ENCODE measurements at regions not wholly inside any gene's neighbourhood (a gene's known extent, or its start where the extent isn't known, plus 50 kb on each side); places are given as distances from the start of the nearest gene placed in this dataset.
"Not testable (repeated sequence)": the region's sequence is repeated elsewhere in the genome, so short reads cannot be mapped to it uniquely, and the experiment has no call there.

- no peak for DNase-seq (ENCODE audit: extremely low read depth, low read depth)
Observed at GRCh38 chr7:25431956-25432450, 203.7 kb upstream of the NPVF start.

DNA sequence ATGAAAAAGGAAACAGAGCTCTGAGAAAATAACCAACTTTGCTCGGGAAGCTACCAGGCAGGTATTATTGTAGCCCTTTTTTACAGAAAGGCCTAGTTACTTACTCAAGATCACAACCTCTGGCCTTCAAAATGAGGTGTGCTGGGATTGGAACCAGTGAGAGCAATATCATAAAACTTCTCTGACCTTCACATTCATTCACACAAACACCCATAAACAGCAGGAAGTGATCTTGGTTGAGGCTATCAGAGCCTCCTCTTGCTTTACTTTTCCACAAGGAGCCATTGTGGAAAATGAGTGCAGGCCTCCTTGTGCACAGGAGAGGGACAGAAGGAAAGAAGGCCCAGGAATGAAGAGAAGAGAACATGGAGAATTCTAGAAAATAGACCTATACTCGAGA is 204.5 kb upstream of the NPVF start:
- DNase-seq (ENCODE audit: extremely low read depth, low read depth), result no peak

DNA sequence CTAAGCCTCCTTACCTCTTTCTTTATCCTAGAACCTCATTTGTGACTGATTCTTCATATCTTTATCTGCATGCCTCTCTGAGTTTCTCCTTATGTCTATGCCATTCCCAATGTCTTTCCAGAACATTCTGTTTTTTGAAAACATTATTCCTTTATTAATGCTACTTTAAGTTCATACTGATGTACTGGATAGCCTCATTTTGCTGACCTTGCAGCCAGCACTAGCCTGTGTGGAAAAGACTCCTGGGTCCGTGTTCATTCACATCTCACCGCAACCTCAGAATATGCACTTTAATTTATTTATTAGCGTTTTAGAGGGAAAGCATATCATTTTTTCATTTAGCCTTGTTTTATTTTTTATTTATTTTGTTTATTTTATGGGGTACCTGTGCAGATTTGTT is 208.1 kb upstream of the NPVF start:
- DNase-seq (ENCODE audit: extremely low read depth, low read depth), result no peak

GRCh38 chr7:25437308-25437707 is 209.0 kb upstream of the NPVF start:
- no peak for DNase-seq (ENCODE audit: extremely low read depth, low read depth)

DNA sequence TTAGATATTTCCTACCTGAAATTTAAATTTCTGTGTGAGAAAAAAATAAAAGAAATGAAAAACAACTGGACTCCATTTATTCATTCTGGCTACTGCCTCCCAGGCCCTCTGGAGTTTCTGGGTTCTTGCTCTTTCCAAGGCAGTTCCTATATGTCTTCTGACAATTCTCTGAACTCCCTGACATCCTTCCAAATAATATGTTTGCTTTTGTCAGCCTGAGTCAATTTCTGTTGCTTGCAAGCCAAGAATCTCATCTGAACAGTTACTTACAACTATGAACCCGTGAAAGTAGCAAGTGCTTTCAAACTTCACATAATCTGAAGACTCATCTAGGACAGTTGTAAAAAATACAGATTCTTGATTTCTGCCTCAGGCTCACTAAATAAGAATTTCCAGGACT is 216.7 kb upstream of the NPVF start:
- no peak for DNase-seq (ENCODE audit: extremely low read depth, low read depth)

GRCh38 chr7:25448301-25448700 is 220.0 kb upstream of the NPVF start:
- DNase-seq (ENCODE audit: extremely low read depth, low read depth), result no peak

DNA sequence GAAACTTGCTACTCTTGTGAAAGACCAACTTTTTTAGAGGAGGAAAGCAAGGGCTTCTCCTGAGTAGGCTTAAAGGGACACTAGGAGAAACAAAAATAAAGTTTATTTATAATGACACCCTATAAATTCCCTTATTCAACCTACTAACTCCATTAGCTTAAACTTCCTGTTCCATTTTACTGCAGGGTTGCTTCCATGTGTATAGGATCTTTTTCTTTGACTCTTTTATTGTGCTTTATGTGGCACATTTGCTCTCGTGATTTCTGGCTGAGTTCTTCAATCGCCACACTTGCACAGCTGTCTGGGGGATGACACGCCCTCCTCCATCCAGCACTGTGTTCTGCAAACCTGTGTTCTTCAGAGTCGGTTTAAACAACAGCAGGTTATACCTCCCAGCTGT is 225.7 kb upstream of the NPVF start:
- DNase-seq (ENCODE audit: extremely low read depth, low read depth), result no peak

DNA sequence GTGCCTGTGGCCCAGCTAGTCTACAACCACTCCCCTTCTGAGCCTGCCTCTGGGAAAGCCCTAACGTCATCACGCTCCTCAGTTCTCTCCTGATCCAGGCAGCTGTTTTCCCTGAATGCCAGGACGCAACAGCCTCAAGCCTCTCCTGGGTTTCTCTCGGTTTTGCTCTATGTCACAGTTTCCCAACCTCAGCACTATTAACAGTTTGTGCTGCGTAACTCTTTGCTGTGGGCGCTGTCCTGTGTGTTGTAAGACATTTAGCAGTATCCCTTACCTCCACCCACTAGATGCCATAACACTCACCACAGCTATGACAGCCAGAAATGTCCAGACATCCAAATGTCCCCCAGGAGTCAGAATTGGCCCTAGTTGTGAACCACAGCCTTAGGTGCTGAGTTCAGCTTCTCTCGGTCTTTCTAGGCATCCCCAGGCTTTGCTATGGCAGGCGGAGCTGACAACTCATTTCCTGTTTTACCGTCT is 226.3 kb upstream of the NPVF start:
- DNase-seq (ENCODE audit: extremely low read depth, low read depth), result no peak

GRCh38 chr7:25455683-25456251 is 227.5 kb upstream of the NPVF start:
- DNase-seq (ENCODE audit: extremely low read depth, low read depth), result no peak

DNA sequence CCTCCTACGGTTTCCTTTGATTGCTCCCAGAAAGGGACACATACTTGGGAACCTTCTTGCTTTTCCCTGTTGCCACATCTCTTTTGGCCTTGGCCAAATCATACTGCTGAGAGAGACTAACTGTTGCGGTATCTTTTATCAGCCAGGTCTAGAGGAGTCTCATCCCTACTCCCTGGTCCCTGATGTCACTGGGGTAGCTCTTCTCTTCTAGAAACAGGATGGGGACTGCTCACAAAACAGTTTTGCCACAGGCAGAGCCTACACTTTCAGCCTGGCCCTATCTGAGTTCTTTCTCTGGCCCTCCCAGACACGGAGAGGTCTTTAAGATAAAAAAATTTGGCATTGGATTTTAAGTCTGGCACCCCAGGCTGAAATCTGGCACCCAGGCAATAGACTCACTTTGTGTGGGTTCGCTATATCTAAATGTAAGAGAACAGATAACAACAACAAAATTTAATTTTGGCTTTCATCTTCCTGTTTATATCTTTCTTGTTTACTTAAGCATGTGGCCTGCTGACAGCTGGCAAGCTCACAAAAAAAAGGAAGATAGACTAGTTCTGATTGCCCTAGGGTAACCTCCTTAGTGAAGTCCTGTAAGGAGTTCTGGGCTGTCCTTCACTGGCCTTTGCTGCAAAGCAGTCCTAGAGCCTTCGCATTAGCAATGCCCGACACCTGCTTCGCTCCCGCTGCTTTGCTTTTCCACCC is 228.3 kb upstream of the NPVF start:
- DNase-seq (ENCODE audit: extremely low read depth, low read depth), result no peak

GRCh38 chr7:25459057-25459456 is 230.8 kb upstream of the NPVF start:
- DNase-seq (ENCODE audit: extremely low read depth, low read depth), result no peak

- no peak for DNase-seq (ENCODE audit: extremely low read depth, low read depth)
Observed at GRCh38 chr7:25460433-25460832, 232.1 kb upstream of the NPVF start.

GRCh38 chr7:25469669-25470068 is 241.4 kb upstream of the NPVF start:
- no peak for DNase-seq (ENCODE audit: extremely low read depth, low read depth)

- DNase-seq (ENCODE audit: extremely low read depth, low read depth), result no peak
Observed at GRCh38 chr7:25476863-25477499, 248.7 kb upstream of the NPVF start.

- not testable (repeated sequence) for DNase-seq (ENCODE audit: extremely low read depth, low read depth)
Observed at GRCh38 chr7:25478221-25478620, 249.9 kb upstream of the NPVF start.

- no peak for DNase-seq (ENCODE audit: extremely low read depth, low read depth)
Observed at GRCh38 chr7:25478925-25479324, 250.6 kb upstream of the NPVF start.

DNA sequence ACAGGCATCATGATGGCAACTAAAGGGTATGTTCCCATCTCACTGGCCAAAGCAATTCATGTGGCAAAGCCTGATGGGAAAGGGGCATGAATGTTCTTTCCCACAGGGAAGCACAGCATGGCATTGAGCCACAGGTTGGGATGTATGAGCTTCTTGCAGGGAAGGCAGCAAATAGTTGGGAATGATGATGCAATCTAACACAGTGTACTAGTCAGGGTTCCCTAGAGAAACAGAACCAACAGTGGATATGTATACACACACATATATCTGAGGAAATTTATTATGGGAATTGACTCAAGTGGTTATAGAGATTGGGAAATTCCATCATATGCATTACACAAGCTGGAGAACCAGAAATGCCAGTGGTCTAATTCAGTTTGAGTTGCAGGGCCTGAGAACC is 253.6 kb upstream of the NPVF start:
- DNase-seq (ENCODE audit: extremely low read depth, low read depth), result no peak

DNA sequence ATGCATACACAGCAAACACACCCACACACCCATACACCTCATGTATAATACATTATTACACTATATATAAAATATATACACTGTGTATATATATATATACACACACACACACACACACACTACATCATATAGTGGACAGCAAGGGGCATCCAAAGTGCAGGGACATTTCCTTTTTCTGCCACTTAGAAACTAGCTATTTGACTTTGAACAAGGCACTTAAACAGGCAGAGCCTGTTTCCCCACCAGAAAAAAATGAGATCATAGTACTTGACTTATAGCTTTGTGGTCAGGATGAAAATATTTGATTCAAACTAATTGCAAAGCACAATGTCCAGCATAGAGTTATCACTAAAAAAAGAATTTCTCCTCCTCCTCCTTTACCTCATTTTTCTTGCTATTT is 254.3 kb upstream of the NPVF start:
- no peak for DNase-seq (ENCODE audit: extremely low read depth, low read depth)

DNA sequence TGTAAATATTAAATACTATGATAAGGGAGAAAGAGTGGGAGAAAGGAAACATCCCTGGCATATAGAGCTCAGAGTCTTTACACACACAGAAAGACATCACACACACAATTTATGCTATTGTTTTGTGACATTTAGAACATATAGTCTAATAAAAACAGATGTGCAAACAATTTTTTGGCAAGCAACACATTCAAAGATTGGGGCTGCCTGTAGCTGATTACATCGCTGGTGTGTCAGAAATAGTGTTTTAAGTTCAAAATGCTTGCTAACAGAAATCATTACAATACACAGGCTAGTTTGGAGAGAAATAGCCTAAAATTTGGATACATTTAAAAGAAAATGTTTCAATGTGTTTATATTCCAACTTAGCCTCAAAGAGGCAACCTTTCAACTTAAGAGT is 256.7 kb upstream of the NPVF start:
- DNase-seq (ENCODE audit: extremely low read depth, low read depth), result no peak

- no peak for DNase-seq (ENCODE audit: extremely low read depth, low read depth)
Observed at GRCh38 chr7:25486656-25487055, 258.4 kb upstream of the NPVF start.

GRCh38 chr7:25493805-25494366 is 265.6 kb upstream of the NPVF start:
- no peak for DNase-seq (ENCODE audit: extremely low read depth, low read depth)

DNA sequence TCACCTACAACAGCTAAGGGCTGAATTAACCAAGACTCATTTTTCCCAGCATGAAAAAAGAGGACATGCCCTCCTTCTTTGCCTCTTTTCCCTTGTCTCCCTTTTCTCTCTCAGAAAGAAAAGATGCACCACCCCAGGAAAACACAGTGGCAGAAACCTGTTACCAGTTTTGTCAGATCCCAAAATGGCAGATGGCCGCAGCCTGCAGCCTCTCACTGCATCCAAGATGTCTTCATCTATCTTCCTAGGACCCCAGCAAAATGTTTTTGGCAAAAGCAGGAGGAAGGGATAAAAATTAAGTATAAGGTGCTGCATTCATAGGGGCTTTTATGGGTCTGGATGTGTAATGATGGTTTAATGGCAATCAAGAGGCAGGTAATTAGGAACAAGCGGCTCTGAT is 266.6 kb upstream of the NPVF start:
- DNase-seq (ENCODE audit: extremely low read depth, low read depth), result no peak
